GM18858 (cell line): ENCODE measurements at regions not wholly inside any gene's neighbourhood (a gene's known extent, or its start where the extent isn't known, plus 50 kb on each side); places are given as distances from the start of the nearest gene placed in this dataset.
"Not testable (repeated sequence)": the region's sequence is repeated elsewhere in the genome, so short reads cannot be mapped to it uniquely, and the experiment has no call there.

ENCODE experiments used
- ATAC-seq: cut with Tn5 transposase; IDR thresholded peaks from one replicate; pipeline ENCODE4 v1.9.1; 2021; ENCODE audit not compliant: unreplicated experiment

- no peak for ATAC-seq
These were observed 75.8 kb upstream of the KCNAB1 start for GRCh38 chr3:156044634-156044975.

- ATAC-seq = not testable (repeated sequence)
These were observed 71.9 kb upstream of the KCNAB1 start for GRCh38 chr3:156048483-156048882.

GRCh38 chr3:156050918-156051317 lies 69.5 kb upstream of the KCNAB1 start:
- ATAC-seq = no peak

- ATAC-seq = no peak
These were observed 68.7 kb upstream of the KCNAB1 start for GRCh38 chr3:156051651-156052050.

GRCh38 chr3:156052115-156052514 lies 68.3 kb upstream of the KCNAB1 start:
- no peak for ATAC-seq

- no peak for ATAC-seq
These were observed 60.4 kb upstream of the KCNAB1 start for GRCh38 chr3:156059950-156060501.

GRCh38 chr3:156068151-156068550 lies 52.2 kb upstream of the KCNAB1 start:
- not testable (repeated sequence) for ATAC-seq

- ATAC-seq = no peak
These were observed 50.4 kb upstream of the KCNAB1 start for GRCh38 chr3:156070028-156070427.
